ENCODE measurements at regions not wholly inside any gene's neighbourhood (a gene's known extent, or its start where the extent isn't known, plus 50 kb on each side); places are given as distances from the start of the nearest gene placed in this dataset.

DNA sequence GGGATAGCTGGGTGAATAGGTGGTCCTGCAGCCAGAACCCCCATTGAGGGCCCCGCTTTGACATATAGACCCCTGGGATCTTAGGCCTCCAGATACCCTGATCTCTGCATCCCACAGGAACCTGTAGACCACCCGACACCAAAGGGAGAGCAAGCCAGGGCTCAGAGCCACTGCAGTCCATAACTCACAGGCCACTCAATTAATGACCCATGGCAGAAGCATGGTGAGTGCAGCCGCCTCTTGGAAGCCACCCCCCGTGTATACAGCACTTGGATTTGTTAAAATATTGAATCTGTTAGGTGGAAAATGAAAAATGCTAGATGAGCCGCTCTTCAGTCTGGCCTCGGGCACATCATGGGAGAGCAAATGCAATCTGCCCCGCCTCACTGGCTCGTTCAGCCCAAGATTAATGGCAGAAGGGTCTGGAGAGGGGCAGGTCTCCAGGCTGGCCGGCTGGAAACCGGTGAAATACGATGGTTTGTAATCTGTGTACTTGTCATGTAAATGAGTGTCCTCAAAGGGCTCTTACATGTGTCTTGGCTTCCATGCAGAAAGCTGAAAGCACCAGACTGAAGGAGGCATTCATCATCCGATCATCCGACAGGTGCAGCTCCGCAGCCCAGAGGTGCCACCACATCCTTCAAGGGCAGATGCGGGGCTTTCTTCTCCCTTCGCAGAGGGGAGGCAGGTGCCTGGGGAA lies 111.3 kb downstream of the OLFM1 start:
- H3K9me3 ChIP-seq (ENCODE audit: control extremely low read depth in 1 of 3, control insufficient read depth in 2 of 3, insufficient read depth in 1 of 3, low read length in 2 of 3): peaks cover 0 to 11% (median 0%) of the 10 kb centered on the region in 3 donors
- H3K27ac ChIP-seq (ENCODE audit: low read length in 2 of 2): no peak overlapping the region
- H3K4me3 Mint-ChIP-seq: no peak overlapping the region
- ChIA-PET CTCF (no interaction called here), POLR2A (no interaction called here)
- H2AFZ ChIP-seq (ENCODE audit: insufficient read depth, low read depth, low read length, poor library complexity, severe bottlenecking): no peak overlapping the region
- 70% methylated on average over 13 of the region's 16 CpGs for WGBS (ENCODE audit: insufficient coverage)
- H3K27me3 ChIP-seq (replicated peaks in 1 of 4; ENCODE audit: control extremely low read depth in 1 of 4, control insufficient read depth in 3 of 4, insufficient read depth in 4 of 4, low read length in 3 of 4): peaks cover 0 to 8% (median 2%) of the 10 kb centered on the region in 4 experiments
- TF ChIP-seq CTCF (IDR thresholded peaks at IDR 0.05) (no peak), EZH2 (IDR thresholded peaks at IDR 0.05; ENCODE audit: borderline replicate concordance, insufficient read depth, low read depth, low read length, poor library complexity, severe bottlenecking) (no peak)
- no peaks in the 10 kb centered on the region for H3K4me1 Mint-ChIP-seq
- H3K4me1 ChIP-seq (ENCODE audit: control insufficient read depth in 2 of 2, insufficient read depth in 2 of 2, low read length in 2 of 2): no peaks in the 10 kb centered on the region
- H3K27me3 Mint-ChIP-seq: peaks cover 18% of the 10 kb centered on the region
- no peak overlapping the region for H3K9ac ChIP-seq (ENCODE audit: low read length)
- ATAC-seq (ENCODE audit: low read depth) (no peak), DNase-seq (no peak)
- H3K36me3 ChIP-seq (replicated peaks in 1 of 2; ENCODE audit: control extremely low read depth in 1 of 2, control insufficient read depth in 1 of 2, extremely low read depth in 1 of 2, insufficient read depth in 2 of 2, low read length in 1 of 2): no peaks in the 10 kb centered on the region
- no peaks in the 10 kb centered on the region for H3K79me2 ChIP-seq (ENCODE audit: control insufficient read depth, insufficient read depth, low read length)
- no peak overlapping the region for H3K4me2 ChIP-seq (replicated peaks; ENCODE audit: low read depth, low read length, poor library complexity, severe bottlenecking)
- H4K20me1 ChIP-seq (ENCODE audit: control insufficient read depth, insufficient read depth, low read length, poor library complexity, severe bottlenecking): no peaks in the 10 kb centered on the region
- intact Hi-C loops (cut with micrococcal nuclease): no loop called here
- no peaks in the 10 kb centered on the region for H3K9me3 Mint-ChIP-seq (ENCODE audit: insufficient read depth)
- no peak overlapping the region for H3K4me3 ChIP-seq (ENCODE audit: control extremely low read depth in 1 of 5, extremely low read depth in 1 of 5, insufficient read depth in 1 of 5, low read depth in 2 of 5, low read length in 4 of 5)
- no peak overlapping the region for H3K27ac Mint-ChIP-seq

- ChIA-PET POLR2A (no interaction called here), CTCF (no interaction called here)
- WGBS (ENCODE audit: insufficient coverage): 88% methylated on average over 4 of the region's 5 CpGs
- H3K9me3 Mint-ChIP-seq (ENCODE audit: insufficient read depth): no peaks in the 10 kb centered on the region
- Histone ChIP-seq H2AFZ (ENCODE audit: insufficient read depth, low read depth, low read length, poor library complexity, severe bottlenecking) (no peak overlapping the region), H3K4me1 (ENCODE audit: control insufficient read depth in 2 of 2, insufficient read depth in 2 of 2, low read length in 2 of 2) (no peaks in the 10 kb centered on the region), H3K4me3 (ENCODE audit: control extremely low read depth in 1 of 5, extremely low read depth in 1 of 5, insufficient read depth in 1 of 5, low read depth in 2 of 5, low read length in 4 of 5) (no peak overlapping the region), H3K9me3 (ENCODE audit: control extremely low read depth in 1 of 3, control insufficient read depth in 2 of 3, insufficient read depth in 1 of 3, low read length in 2 of 3) (peaks cover 0 to 11% (median 0%) of the 10 kb centered on the region in 3 donors), H3K79me2 (ENCODE audit: control insufficient read depth, insufficient read depth, low read length) (no peaks in the 10 kb centered on the region), H3K4me2 (replicated peaks; ENCODE audit: low read depth, low read length, poor library complexity, severe bottlenecking) (no peak overlapping the region), H3K27me3 (replicated peaks in 1 of 4; ENCODE audit: control extremely low read depth in 1 of 4, control insufficient read depth in 3 of 4, insufficient read depth in 4 of 4, low read length in 3 of 4) (peaks cover 0 to 8% (median 2%) of the 10 kb centered on the region in 4 experiments), H3K36me3 (replicated peaks in 1 of 2; ENCODE audit: control extremely low read depth in 1 of 2, control insufficient read depth in 1 of 2, extremely low read depth in 1 of 2, insufficient read depth in 2 of 2, low read length in 1 of 2) (no peaks in the 10 kb centered on the region), H3K27ac (ENCODE audit: low read length in 2 of 2) (no peak overlapping the region), H3K9ac (ENCODE audit: low read length) (no peak overlapping the region), H4K20me1 (ENCODE audit: control insufficient read depth, insufficient read depth, low read length, poor library complexity, severe bottlenecking) (no peaks in the 10 kb centered on the region)
- DNase-seq (no peak), ATAC-seq (ENCODE audit: low read depth) (no peak)
- H3K27ac Mint-ChIP-seq: no peak overlapping the region
- H3K27me3 Mint-ChIP-seq: peaks cover 18% of the 10 kb centered on the region
- TF ChIP-seq EZH2 (IDR thresholded peaks at IDR 0.05; ENCODE audit: borderline replicate concordance, insufficient read depth, low read depth, low read length, poor library complexity, severe bottlenecking) (no peak), CTCF (IDR thresholded peaks at IDR 0.05) (no peak)
- intact Hi-C loops (cut with micrococcal nuclease): no loop called here
- H3K4me3 Mint-ChIP-seq: no peak overlapping the region
- no peaks in the 10 kb centered on the region for H3K4me1 Mint-ChIP-seq
Observed at GRCh38 chr9:135199489-135199888, 112.0 kb downstream of the OLFM1 start.
